Middle frontal gyrus (tissue), 1 donor: ENCODE measurements at regions not wholly inside any gene's neighbourhood (a gene's known extent, or its start where the extent isn't known, plus 50 kb on each side); places are given as distances from the start of the nearest gene placed in this dataset.
"Not testable (repeated sequence)": the region's sequence is repeated elsewhere in the genome, so short reads cannot be mapped to it uniquely, and the experiment has no call there.

ENCODE experiments used
- DNase-seq: peaks from one replicate; pipeline ENCODE4 v3.0.0-alpha.2; 2015; ENCODE audit warnings: low spot score; ENCODE audit errors: extremely low spot score

DNA sequence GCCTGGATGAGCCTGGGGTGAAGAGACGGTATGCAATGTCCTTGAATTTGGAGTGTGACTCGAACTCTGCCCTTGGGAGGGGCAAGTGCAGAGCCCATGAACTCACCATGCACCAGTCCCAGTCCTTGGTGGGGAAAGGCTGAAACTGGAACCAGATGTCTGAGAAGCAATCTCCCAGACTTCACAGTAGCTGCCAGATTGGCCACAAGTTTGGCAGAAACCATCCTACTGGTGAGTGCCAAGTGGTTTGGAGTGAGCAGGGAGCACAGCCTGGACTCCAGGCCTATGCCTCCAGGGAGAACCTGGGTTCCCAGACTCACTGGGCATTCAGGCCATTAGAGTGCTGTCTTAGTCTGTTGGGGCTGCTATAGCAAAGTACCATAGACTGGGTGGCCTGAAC lies 99.6 kb upstream of the LYZL1 start:
- DNase-seq, result no peak

DNA sequence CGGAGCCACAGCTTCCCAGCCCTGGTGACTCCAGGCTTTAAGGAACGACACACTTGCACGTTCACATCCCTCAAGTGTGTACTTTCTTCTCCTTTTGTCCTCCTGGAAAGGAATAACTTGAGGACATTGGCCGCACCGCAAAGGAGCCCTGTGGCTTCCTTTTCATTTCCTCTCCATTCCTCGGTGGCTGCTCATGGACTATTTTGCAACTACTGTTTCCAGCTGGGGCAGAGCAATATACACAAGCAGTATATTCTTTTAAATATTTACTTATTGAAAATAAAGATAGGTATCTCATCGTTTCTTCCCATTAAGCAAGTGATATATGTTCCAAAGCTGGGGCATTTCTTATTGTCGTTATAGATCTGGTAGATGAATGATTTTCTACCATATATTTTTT lies 97.2 kb upstream of the LYZL1 start:
- DNase-seq, result no peak

GRCh38 chr10:29199339-29199738 lies 89.5 kb upstream of the LYZL1 start:
- DNase-seq, result no peak

DNA sequence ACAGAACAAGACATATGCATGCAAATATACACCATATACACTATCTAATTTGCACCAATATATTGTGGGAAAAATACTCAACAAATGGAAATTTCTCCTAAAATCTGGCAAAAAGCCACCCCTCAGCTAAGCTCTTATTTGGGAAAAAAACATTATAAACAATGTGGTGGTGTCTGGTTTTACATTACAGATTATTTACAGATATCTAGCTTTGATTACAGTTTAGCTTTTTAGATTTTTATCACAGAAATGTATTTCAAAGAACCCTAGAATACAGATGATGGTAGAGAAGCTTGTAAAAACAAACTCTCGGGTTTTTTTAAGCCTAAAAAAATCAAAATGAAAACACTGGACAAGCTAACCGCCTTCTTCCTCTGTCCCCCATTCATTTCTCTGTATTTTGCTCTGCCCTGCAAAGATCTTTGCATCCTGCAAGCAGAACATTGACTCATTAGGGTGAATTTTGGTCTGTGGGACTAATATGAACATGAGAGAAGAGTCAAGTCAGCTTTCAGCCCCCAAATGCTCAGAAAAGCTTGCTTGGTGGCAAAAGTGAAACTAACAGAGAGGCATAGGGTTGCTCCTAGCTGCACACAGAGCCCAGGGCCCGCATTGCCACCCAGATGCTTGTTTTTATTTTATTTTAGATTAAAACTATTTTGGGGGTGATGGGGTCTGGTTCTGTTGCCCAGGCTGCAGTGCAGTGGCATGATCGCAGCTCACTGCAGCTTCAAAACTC lies 88.8 kb upstream of the LYZL1 start:
- DNase-seq, result no peak

- DNase-seq, result no peak
Measured at GRCh38 chr10:29202386-29202940, 86.4 kb upstream of the LYZL1 start.

DNA sequence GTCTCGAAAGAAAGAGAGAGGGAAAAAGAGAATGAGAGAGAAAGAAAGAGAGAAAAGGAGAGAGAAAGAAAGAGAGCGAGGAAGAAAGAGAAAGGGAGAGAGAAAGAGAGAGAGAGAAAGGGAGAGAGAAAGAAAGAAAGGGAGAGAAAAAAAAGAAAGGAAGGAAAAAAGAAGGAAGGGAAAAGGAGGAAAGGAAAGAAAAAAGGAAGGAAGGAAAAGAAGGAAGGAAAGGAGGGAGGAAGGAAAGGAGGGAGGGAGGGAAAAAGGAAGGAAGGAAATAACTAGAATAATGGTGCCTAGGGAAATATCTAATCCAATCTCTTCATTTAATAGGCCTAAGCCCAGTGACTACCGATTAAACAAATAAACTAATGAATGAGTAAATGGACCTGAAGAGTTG lies 85.4 kb upstream of the LYZL1 start:
- DNase-seq, result no peak

- DNase-seq, result no peak
Measured at GRCh38 chr10:29204070-29204800, 84.6 kb upstream of the LYZL1 start.

DNA sequence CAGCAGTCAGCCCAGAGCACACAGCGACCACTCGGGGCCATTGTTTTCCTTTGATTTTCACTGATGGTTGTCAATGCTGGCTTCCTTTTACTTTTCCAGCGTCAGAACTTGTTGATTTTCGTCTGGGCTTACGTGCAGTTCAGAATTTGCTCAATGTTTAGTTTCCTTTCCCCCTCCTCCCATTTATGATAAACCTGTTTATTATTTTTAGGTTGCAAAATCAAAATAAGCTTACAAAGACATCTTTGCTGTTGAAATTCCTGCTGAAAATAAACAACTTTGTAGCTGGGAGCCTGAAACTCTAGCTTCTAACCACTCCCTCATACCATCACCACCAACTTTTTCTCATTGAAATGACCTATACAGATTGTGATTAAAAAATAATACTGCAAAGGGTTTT lies 83.1 kb upstream of the LYZL1 start:
- no peak for DNase-seq

- DNase-seq, result no peak
Measured at GRCh38 chr10:29208845-29209244, 80.0 kb upstream of the LYZL1 start.

DNA sequence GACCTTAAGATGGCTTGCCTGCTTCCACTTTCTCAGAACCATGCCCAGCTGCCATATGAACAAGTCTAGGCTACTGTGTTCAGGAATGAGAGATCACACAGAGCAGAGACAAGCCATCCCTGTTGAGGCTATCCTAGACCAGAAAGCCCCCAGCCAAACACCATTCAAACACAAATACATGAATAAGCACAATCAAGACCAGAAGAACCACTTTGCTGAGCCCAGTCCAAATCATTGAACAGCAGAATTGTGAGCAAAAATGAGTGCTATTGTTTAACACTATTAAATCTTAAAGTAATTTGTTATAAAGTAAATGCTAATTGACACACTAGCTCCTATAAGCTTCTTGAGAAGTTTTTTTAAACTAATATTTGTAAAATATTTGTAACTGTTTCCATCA lies 79.0 kb upstream of the LYZL1 start:
- DNase-seq, result no peak

- DNase-seq, result no peak
Measured at GRCh38 chr10:29210266-29210868, 78.5 kb upstream of the LYZL1 start.

DNA sequence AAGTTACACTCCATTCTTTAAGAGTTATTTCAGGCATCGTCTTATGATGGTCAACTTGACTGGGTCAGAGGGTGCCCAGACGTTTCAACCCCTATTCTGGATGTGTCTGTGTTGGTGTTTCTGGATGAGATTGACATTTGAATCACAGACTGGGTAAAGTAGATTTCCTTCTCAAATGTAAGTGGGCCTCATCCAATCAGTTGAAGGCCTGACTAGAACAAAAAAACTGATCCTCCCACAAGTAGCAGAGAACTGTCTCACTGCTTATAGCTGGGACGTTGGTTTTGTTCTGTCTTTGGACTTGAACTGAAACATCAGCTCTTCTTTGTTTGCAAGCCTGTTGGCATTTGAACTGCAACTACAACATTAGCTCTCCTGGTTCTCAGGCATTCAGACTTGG lies 76.3 kb upstream of the LYZL1 start:
- no peak for DNase-seq

DNA sequence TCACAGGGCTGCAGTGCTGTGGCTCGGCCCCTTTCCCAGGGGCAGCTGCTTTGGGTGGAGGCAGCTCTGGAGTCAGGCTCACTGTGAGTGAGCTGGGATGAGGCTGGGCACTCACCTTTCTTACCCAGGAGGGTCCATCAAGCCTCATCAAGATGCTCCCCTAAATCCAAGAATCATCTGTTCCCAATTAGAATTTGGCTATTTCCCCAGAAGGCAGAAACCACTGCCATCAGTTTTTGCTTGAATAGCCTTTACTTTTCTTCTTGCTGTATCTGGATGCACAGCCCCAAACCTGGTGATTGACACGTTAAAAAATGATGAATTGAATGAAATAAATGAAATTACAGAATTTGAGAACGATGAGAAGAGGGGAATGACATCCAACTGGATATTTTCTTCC lies 74.3 kb upstream of the LYZL1 start:
- DNase-seq, result no peak

- no peak for DNase-seq
Measured at GRCh38 chr10:29217292-29217738, 71.6 kb upstream of the LYZL1 start.

- no peak for DNase-seq
Measured at GRCh38 chr10:29223326-29223725, 65.5 kb upstream of the LYZL1 start.

DNA sequence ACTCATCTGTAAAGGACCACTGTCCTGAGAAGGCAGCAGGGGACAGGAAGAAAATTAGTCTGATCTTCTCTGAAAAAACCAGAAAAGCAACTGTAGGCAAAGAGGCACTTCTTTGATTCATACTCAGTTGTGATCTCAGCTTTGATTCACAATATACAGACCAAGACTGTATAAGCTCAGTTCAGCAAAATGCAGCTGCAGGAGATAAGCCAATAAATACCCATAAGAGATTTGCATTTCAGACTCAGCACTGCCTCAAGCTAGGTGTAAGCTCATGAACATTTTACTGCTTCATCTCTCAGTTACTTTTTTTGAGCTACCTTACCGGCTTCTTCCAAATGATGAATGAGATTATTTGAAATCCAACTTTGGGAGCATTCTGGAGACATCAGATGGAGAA lies 64.2 kb upstream of the LYZL1 start:
- no peak for DNase-seq

DNA sequence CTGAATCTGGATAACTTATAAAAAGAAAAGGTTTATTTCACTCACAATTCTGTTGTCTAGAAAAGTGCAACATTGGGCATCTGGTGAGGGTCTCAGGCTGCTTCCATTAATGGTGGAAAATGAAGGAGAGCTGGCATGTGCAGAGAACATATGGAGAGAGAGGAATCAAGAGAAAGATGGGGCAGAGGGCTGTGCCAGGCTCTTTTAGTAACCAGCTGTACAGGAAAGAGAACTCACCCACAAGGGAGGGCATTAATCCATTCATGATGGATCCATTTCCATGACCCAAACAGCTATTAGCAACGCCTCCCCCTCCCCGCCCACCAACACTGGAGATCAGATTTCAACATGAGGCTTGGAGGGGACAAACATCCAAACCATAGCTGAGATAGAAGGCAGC lies 61.7 kb upstream of the LYZL1 start:
- DNase-seq, result no peak

DNA sequence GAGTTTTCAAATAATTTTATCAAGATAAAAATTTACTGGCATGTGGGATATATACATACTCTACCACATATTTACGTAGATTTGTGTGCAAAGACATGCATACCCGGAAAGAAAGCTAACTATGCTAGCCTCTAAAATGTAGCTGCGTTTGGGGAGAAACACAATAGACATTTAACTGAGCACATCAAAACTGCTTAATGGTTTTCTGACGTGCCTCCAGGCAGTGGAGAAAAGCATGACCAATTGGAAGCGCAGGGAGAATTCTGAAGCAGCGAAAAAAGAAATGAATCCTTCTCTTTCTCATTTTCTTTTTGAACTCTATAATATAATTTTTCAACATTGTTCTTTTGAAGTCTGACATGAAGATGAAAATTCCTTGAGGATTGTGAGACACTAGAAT lies 60.3 kb upstream of the LYZL1 start:
- DNase-seq, result no peak

DNA sequence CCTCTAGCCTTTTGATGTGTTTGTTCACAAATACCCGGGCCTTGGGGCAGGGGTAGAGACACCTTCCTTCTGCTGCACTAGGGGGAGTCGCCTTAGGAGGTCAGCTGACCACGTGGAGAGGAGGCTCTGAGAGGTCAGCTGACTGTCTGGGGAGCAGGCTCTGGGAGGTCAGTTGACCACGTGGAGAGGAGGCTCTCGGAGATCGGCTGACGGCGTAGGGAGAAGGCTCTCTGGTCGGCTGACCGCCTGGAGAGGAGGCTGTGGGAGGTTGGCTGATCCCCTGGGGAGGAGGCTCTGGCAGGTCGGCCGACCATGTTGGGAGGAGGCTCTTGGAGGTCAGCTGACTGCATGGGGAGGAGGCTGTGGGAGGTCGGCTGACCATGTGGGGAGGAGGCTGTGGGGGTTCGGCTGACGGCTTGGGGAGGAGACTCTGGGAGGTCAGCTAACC lies 59.6 kb upstream of the LYZL1 start:
- DNase-seq, result no peak

- DNase-seq, result not testable (repeated sequence)
Measured at GRCh38 chr10:29236910-29237309, 52.0 kb upstream of the LYZL1 start.

DNA sequence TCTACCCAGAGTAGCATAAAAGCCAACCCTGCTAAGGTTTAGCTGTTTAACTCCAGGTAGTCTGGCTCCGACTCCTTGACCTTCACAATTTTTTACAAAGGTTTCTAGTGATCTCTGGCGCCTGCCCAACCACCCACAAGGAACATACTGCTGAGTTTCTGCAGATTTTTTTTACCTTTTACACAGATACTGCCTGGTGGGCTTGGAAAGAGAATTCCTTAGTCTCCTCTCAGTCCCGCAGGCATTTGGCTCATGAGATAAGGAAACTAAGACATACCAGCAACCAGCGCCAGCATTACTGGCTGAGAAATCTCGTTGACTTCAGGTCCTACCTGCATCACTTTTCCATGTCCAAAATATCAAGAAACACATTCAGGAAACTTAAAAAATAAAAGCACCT lies 51.1 kb upstream of the LYZL1 start:
- no peak for DNase-seq

GRCh38 chr10:29238523-29239135 lies 50.2 kb upstream of the LYZL1 start:
- DNase-seq, result no peak
